HG02852 (cell line): ENCODE measurements at regions not wholly inside any gene's neighbourhood (a gene's known extent, or its start where the extent isn't known, plus 50 kb on each side); places are given as distances from the start of the nearest gene placed in this dataset.

Experiments
- ATAC-seq: cut with Tn5 transposase; IDR thresholded peaks from one replicate; pipeline ENCODE4 v1.9.1; 2021; ENCODE audit warnings: mild to moderate bottlenecking, moderate library complexity; ENCODE audit not compliant: unreplicated experiment

DNA sequence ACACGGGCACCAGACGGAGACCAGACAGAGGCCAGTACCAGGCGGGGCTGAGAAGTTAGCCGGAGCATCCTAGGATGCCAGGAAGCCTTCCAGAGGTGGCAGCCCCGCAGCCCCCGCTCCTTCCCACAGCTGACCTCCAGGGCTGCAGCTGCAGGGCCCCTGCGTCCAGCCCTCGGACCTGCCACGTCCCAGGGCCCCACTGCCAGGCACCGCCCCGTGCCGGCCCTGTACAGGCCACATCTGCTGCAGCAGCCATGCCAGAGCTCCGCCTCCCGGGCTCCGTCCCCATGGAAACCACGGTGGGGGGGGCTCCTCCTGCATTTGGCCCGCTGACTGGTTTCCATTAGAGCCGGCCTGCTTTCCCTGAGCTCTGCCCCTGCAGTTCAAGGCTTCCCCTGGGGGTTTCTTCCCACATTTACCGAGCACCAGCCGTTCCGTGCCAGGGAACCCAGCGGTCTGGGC is 62.5 kb upstream of the PPARA start:
- no peak for ATAC-seq

DNA sequence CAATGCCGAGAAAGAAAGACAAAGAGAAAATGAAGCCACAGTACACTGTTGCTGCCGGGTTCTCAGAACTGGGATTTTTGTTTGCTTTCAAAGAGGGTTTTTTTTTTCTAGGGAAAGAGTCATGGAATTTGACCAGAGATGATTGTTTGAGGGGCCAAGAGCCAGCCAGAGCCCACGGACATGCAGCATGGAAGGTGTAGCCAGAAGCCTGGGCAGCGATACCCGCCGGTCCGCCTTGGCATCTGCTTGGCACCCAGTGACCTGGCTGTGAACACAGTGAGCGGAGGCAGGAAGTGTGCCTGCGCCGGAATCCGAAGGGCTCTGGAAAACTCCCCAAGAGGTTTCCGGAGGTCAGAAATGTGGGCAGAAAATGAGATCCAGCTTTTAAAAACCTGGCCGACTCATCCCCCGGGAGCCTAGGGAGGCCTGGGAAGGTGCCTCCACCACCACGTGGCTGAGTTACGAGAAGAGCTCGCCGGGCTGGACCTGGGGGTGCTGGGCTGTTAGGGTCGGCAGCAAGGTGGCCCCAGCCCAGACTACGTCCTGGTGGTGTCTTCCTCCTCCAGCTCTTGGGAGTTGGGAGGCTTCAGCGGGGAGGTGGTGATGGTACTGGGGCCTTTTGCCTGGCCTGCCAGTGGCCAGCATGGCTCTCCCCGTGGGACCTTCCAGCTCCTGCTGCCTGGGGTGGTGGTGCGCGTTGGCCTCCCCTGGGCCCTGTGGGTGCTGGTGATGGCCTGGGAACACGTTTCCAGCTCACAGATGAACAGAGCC is 61.6 kb upstream of the PPARA start:
- ATAC-seq, result no peak

DNA sequence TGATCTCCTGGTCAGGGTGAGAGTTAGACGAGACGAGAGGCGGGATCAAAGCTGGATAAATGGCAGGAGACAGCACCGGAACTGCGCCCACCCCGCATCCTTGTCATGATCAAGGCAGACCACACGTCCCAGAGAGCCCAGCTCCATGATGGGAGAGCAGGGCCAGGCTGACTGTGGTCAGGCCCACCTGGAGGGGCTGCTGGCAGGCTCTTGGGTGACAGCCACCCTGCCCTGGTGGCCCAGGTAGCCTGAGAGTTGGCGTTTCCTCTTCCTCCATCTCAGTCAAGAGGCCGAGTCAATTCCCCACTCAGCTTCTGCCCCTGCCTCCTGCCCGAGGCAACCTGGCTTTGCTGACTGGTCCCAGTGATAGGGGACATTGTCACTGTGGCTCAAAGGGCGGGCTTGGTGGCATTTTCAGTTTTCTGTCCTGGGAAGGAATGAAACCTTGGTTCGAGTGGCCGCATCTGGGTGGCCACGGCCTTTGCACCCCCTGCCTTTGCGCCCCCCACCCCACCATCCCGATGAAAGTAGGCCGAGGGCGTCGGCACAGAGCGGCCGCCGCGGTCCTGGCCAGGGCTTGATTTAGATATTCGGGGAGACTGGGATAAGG is 60.8 kb upstream of the PPARA start:
- no peak for ATAC-seq

DNA sequence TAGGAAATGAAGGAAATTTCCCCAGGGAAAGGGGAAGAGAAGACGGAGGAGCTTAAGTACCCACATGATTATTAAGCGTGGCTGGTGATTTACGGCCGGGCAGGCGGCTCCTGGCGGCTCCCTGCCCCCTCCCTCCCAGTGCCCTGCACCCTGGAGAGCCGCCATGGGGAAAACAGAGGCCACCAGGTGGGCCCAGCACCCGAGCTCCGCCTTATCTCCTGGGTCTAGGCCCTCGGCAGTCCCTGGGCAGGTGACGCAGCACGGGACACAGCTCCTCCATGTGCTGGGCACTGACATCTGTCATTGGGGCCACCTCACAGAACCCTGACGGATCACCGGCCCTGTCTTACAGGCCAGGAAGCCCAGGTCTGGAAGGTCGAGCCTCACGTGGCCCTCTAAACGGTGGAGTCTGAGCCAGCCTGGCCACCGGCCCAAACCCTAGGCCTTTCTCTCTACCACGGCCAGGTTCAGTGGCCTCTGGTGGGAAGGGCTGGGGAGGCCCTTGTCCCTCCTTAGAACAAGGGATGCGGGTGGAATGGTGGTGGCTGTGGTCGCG is 60.2 kb upstream of the PPARA start:
- ATAC-seq, result no peak

DNA sequence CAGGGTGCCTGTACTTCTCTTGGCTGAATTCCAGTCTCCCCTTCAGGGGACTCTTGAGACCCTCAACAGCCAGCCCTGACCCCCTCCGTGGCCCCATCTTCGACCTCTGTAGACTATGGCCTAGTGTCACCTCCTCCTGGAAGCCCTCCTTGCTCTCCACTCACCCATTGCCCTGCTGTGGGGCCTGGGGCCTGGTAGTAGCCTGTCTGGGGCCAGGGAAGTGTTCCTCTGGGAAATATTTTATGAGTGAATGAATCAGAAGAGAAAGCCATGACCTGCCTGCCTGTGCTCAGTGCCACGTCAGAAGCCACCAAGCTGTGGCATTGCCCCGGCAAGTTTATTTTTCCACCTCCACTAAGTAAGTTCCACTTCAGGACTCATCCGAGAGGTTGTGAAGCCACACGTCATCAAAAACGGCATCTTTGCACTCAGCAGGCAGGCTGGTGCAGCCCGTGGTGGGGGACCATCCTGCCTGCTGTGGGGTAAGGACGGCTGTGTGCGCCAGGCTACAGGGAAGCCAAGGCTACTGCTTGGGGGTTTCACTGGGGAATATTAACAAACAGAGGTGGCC is 59.6 kb upstream of the PPARA start:
- no peak for ATAC-seq

DNA sequence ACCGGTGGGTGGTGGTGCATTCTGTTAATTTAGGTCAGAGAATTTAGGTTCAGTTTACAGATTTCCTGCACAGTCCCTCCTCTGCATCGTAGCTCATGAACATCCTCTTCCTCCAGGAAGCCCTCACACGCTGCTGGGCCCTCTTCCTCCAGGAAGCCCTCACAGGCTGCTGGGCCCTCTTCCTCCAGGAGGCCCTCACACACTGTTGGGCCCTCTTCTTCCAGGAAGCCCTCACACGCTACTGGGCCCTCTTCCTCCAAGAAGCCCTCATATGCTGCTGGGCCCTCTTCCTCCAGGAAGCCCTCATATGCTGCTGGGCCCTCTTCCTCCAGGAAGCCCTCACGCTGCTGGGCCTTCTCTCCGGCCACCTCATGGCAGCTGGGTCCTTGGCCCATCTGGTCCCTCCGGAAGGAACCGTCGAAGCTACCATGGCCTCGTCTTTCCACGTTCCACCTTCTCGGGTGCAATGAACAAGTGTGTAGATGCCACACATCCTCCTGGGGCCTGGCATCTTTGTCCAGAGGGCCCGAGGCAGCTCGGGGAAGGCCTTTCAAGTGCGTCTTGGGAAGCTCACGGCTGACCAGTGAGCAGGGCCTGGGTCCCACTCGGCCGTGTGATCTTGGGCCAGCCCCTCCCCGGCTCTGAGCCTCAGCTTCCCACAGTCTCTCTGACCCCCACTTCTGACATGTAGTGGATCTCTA is 58.9 kb upstream of the PPARA start:
- no peak for ATAC-seq

DNA sequence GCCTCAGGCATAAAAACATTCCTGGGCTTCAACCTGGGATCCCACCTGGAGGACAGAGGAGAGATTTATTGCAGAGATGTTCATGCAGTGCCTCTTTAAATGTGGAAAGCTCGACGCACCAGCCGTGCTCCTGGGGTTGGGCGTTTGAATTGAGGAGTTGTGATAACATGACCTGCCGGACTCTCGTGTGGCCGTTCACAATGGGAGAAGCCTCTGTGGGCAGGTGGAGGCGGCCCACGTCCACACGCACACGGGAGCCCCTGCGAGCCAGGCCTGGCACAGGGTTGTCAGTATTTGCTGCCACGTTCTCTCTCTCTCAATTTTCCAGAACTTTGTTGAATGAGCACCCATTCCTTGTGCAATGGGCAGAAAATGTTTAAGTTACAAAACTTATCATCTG is 58.3 kb upstream of the PPARA start:
- ATAC-seq, result no peak

DNA sequence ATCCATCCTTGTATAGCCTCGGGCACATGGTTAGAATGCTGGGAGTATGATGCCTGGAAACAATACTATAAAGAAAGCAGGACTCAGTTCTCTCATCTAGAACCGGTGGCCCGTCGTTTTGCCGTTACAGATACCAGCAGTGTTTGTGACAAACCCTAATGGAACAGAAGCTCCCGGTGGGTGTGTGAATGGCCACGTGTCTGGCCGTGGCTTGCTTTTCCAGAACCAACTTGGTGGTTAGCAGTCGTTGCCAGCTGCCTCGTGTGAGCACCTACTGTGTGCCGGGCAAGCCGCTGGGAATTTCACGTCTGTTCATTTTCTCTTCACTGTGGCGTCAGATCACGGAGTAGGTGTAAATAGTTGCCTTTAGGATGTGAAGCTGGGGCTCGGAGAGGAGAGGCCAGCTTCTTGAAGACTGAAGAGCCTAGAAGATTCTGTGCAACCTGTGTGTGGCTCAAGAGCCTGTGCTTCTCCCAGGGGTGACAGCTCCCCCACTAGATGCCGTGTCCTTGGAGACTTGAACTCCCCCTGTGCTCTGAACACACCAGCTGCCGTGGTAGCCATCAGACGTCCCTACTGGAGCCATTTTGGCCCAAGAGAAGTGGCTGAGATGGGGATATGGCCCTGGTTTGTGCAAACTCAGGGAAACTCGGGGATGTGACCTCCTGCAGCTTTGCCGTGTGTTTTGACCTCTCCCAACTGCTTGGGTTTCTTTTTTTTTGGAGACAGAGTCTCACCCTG is 57.5 kb upstream of the PPARA start:
- ATAC-seq, result no peak

DNA sequence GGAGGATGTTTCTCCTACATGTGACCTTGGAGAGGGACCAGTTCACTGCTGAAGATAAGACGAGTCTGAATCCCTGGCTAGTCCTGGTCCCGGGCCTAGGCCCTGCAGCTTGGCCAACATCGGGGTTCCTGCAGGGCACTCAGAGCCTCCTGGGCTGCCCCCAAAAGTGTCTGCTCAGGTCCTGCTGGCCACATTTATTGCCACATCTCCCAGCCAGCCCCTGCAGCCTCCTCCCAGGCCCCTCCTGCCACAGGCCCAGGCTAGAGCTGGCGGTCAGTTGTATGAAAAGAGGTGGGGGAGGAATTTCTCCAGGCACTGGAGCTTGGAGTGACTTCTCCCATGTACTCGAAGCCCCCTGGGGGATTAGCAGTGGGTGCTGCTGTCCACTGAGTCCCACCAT is 56.5 kb upstream of the PPARA start:
- ATAC-seq, result no peak

DNA sequence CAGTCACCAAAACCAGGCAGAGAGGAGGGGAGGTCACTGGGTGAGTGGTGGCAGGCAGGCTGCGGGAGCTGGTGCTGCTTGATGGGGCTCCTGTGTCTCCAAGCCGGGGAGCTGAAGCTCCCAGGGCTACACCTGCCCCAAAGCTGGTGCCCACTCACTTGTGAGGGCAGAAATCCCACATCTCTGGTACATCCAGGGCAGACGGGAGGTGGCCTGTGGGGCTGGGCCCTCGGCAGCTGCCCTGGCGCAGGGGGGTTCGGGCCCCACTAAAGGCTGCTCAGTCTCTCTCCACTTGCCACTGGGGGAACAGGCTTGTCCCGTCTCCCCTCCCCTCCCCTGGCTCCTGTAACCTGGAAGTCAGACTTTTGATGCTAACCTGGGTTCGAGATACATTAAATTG is 55.6 kb upstream of the PPARA start:
- ATAC-seq, result no peak

DNA sequence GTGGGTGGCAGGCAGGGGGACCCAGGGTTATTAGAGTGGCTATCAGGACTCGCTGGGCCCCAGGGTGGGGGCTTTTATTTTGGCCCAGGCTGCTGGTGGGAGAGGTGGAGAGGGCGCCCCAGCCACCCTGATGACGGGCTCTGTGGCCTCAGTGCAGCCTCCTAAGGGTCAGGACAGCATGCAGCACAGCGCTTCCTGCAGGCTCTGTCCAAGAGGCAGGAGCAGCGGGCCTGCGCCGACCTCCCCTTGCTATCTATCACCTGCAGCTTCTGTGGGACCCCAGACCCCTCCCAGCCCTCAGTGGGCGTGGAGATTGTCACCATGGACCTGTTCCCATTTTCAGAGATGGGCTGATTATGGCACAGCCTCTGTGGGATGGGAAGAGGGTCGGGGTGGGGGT is 54.3 kb upstream of the PPARA start:
- no peak for ATAC-seq

DNA sequence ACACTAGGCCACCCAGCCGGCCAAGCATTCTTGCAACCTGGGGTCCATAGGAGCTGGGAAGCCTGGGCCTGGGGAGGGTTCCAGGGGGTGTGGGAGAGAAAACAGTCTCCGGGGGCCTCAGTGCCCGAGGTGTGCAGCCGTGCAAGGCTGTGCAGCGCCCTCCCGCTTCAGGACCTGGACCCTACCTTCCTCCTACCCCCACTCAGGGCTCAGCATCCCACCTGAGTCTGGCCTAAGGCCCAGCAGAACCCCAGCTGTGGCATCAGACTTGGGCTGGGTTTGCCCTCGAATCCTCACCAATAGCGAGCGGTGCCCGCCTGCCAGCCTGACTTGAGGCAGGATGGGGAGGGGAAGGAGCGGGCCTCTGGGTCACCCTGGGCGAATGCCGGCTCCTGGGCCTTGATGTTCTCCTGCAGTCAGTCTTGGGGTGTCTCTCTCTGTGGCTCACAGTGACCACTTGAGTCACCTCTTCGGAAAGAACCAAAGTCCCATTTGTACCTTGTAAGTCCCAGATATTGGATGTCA is 53.6 kb upstream of the PPARA start:
- no peak for ATAC-seq

DNA sequence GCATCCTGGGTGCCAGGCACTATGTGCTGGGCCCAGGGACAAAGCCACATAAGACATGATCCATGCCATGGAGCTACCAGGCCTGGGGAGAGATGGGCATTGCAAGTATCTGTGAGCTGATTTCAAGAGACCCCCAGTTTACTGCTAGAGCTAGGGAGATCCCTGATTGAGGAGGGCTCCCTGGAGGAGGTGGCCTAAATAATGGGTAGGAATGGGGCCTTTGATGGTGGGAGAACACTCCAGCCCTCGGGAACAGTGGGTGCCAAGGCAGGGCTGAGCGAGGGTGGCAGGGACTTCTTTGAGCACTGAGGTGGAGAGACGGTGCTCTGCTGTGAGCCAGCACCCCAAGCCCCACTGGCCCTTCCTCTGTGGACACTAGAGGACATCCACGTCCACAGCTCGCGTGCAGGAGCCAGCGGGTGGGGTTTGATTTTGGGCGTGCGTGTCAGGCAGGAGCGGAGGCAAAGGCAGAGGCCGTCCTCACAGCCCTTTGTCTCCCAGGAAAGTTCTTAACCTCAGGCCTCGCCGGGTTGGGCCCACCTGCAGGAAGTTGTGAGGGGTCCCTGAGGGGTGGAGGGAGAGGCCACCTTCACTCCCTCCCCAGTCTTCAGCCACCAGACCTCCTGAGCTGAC is 52.9 kb upstream of the PPARA start:
- no peak for ATAC-seq

DNA sequence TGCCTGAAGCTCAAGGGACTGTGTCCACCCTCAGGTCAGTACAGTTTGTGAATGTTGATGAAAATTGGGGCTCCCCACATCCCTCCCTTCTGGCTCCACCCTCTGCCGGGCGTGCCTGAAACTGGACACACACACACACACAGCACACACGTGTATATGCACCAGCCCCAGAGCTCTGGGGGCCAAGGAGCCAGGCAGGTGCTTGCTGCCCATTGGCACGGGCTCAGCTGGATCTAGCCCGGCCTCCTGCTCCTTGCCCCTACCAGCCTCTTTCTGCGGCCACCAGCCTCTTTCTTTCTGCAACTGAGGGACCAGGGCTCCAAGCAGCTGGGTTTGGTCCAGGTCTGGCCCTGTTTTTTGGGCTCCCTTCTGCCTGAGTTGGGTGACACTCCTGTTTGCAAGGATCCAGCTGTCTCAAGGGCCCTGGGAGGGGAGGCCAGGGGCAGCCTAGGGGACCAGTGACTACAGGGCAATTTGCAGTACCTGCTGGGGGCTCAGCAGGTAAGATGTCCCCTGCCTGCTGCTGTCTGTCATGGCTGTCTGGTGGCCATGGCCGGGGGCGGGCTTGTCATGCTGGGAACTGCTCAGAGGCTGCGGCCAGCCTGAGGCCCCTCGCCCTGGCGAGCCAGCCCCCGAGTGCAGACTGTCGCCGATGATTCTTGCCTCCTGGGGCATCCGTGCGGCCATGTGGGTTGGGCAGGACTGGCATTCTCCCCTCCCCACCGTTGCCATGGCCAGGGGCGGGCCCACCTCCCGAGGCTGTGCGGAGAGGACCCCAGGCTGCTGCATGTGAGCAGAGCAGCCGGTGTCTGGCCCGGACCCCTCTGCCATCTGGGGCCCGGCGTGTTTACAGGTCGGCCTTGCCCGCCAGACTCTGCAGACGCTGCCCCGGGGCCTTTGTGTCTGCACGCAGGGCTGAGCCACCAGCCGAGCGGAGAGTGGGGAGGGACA is 51.5 kb upstream of the PPARA start:
- ATAC-seq, result no peak

DNA sequence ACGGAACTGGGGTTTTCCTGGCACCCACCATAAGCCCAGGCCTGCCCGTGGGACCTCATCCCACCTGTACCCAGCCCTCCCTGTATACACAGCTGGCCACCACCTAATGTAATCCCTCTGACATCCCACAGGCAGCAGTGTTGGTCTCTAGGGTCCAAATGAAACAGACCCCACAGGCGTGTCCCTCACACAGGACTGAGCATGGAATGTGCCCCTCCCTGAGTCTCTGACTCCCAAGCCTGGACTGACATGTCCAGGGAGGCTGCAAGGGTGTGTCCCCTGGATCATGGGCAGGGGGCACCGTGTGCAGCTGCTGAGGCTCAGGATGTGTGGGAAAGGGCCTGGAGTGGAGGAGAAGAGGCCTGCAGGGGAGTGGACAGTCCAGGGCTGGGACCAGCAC is 50.6 kb upstream of the PPARA start:
- ATAC-seq, result no peak

DNA sequence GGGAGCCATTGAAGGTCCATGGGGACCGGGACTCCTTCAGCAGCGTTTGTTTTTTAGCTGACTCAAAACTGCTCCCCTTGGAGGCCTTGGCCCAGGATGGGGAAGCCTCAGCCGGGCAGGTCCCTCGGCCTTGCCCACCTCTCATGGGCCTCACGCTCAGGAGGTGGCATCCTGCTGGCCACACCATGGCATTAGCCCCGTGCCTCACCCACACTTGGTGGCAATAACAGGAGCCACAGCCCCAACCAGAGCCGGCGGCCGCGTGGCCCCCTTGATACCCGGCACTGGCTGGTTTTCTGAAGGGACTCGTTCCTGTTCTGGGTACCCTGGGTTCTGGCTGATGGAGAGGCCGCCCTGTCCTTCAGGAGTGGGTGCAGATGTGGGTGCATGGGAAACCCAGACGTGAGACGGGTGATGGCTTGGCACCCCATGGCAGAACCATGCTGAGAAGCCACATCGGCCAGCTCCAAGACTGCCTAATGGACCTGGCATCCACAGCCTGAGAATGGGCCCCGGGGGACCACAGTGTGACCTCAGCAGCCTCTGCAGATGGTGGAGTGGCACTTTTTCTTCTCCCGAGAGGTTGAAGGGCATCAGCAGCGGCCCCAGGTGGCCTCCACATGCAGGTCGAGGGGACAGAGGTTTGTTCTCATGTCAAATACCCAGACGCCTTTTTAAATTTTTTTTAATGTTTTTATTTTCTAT is 49.8 kb upstream of the PPARA start:
- ATAC-seq, result no peak
